Peyer's patch (tissue), 4 donors: ENCODE measurements at regions not wholly inside any gene's neighbourhood (a gene's known extent, or its start where the extent isn't known, plus 50 kb on each side); places are given as distances from the start of the nearest gene placed in this dataset.

ENCODE experiments used
- DNase-seq, 3 donors: peaks; one replicate each; pipeline ENCODE4 v3.0.0-alpha.2; 2017 to 2019
- H3K27ac ChIP-seq, 4 donors: fragments of 200-600 bp; sonication (generic); one replicate each; pipeline ENCODE4 v1.5.1; 2016 to 2019
- H3K27me3 ChIP-seq, 2 donors: fragments of 200-600 bp; sonication (generic); one replicate each; pipeline ENCODE4 v1.5.1; 2019
- H3K36me3 ChIP-seq, 3 donors: fragments of 200-600 bp; sonication (generic); one replicate each; pipeline ENCODE4 v1.5.1; 2016 to 2019
- H3K4me1 ChIP-seq, 4 donors: fragments of 200-600 bp; sonication (generic); one replicate each; pipeline ENCODE4 v1.5.1; 2016 to 2019
- H3K4me3 ChIP-seq, 4 donors: fragments of 200-600 bp; sonication (generic); 1 replicate in 3 of 4; 2 replicates in 1 of 4; pipeline ENCODE4 v1.5.1; 2016 to 2019; ENCODE audit warnings: mild to moderate bottlenecking in 1 of 4
- H3K9me3 ChIP-seq, 4 donors: fragments of 200-600 bp; sonication (generic); one replicate each; pipeline ENCODE4 v1.5.1; 2016 to 2019; ENCODE audit warnings: mild to moderate bottlenecking in 1 of 4
- POLR2A ChIP-seq, 2 donors: fragments of 450-650 bp; IDR thresholded peaks; one replicate each; pipeline ENCODE4 v1.5.1; 2017; ENCODE audit warnings: antibody characterized with exemption in 2 of 2, mild to moderate bottlenecking in 2 of 2, moderate library complexity in 2 of 2
- TF ChIP-seq, protein P1 (sequence below), 6 experiments: fragments of 450-650 bp in 4 of 6; fragments of 200-600 bp in 2 of 6; sonication (generic) in 1 of 6; IDR thresholded peaks; one replicate each; pipeline ENCODE4 v1.5.1; 2017 to 2019; ENCODE audit warnings: antibody characterized with exemption in 6 of 6, mild to moderate bottlenecking in 3 of 6, moderate library complexity in 1 of 6

- DNase-seq: no peak
- H3K27ac ChIP-seq: peak overlapping the region in 1 of 4 donors; percentile 14
- no peaks in the 10 kb centered on the region for H3K9me3 ChIP-seq
- H3K36me3 ChIP-seq: no peaks in the 10 kb centered on the region
- H3K4me3 ChIP-seq: no peak overlapping the region
- H3K27me3 ChIP-seq: no peaks in the 10 kb centered on the region
- peaks cover 0 to 8% (median 0%) of the 10 kb centered on the region in 4 donors for H3K4me1 ChIP-seq
- TF ChIP-seq, protein P1, sequence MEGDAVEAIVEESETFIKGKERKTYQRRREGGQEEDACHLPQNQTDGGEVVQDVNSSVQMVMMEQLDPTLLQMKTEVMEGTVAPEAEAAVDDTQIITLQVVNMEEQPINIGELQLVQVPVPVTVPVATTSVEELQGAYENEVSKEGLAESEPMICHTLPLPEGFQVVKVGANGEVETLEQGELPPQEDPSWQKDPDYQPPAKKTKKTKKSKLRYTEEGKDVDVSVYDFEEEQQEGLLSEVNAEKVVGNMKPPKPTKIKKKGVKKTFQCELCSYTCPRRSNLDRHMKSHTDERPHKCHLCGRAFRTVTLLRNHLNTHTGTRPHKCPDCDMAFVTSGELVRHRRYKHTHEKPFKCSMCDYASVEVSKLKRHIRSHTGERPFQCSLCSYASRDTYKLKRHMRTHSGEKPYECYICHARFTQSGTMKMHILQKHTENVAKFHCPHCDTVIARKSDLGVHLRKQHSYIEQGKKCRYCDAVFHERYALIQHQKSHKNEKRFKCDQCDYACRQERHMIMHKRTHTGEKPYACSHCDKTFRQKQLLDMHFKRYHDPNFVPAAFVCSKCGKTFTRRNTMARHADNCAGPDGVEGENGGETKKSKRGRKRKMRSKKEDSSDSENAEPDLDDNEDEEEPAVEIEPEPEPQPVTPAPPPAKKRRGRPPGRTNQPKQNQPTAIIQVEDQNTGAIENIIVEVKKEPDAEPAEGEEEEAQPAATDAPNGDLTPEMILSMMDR (IDR thresholded peaks at IDR 0.05): no peak
- TF ChIP-seq POLR2A (IDR thresholded peaks at IDR 0.05): no peak
Observed at GRCh38 chr13:73370066-73370465, 311.3 kb downstream of the KLF5 start.

- DNase-seq: no peak
- H3K27ac ChIP-seq: peak overlapping the region in 2 of 4 donors; percentile 33 to 46
Observed at GRCh38 chr13:73369095-73369494, 310.3 kb downstream of the KLF5 start.

DNA sequence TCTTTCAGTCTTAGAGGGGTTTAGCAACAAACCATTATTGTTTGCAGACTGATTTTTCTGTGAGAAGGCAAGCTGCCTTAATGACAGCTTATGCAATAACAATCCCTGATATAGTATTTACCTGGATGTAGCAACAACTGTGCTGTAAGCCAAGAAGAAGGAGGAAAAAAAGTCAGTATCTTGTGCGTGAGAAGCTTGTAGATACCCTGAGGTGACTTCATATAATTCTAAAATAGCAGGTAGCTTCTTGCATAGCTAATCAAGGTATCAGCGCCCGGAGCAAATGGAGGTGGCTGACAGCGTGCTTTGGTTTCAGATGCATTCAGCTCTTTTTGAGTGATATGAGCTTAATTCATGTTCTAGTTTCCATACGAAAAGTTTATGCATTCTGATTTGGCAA is 309.8 kb downstream of the KLF5 start:
- Histone ChIP-seq H3K4me1 (peaks cover 0 to 12% (median 0%) of the 10 kb centered on the region in 4 donors), H3K4me3 (no peak overlapping the region), H3K27ac (peak overlapping the region in 2 of 4 donors; percentile 33 to 46), H3K36me3 (no peaks in the 10 kb centered on the region), H3K27me3 (no peaks in the 10 kb centered on the region), H3K9me3 (no peaks in the 10 kb centered on the region)
- no peak for DNase-seq
- TF ChIP-seq, protein P1 (IDR thresholded peaks at IDR 0.05): no peak
- no peak for TF ChIP-seq POLR2A (IDR thresholded peaks at IDR 0.05)

More at GRCh38 chr13:73369095-73369494, 310.3 kb downstream of the KLF5 start:
- H3K9me3 ChIP-seq: no peaks in the 10 kb centered on the region
- H3K4me3 ChIP-seq: no peak overlapping the region
- no peaks in the 10 kb centered on the region for H3K36me3 ChIP-seq
- H3K4me1 ChIP-seq: peaks cover 0 to 12% (median 0%) of the 10 kb centered on the region in 4 donors
- TF ChIP-seq, protein P1 (IDR thresholded peaks at IDR 0.05): no peak
- TF ChIP-seq POLR2A (IDR thresholded peaks at IDR 0.05): no peak
- no peaks in the 10 kb centered on the region for H3K27me3 ChIP-seq

DNA sequence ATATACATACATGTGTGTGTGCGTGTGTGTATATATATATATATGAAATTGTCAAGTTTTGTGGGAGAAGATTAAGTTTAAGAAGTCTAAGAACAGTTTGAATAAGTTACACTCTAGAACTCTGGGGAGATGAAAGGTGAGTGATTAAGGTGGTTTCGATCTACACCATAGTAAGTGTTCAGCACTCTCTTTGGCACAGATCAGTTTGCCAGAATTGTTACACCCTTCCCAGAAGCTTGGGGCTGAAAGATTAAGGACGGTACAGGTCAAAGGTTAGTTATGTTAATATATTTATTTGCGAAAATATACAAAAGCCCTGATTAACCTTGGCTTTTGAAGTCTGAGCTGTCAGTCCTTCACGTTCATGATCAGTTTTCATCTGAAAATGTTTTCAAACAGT is 309.1 kb downstream of the KLF5 start:
- no peak for DNase-seq
- H3K36me3 ChIP-seq: no peaks in the 10 kb centered on the region
- no peaks in the 10 kb centered on the region for H3K9me3 ChIP-seq
- H3K4me1 ChIP-seq: peaks cover 0 to 12% (median 0%) of the 10 kb centered on the region in 4 donors
- H3K4me3 ChIP-seq: no peak overlapping the region
- peak overlapping the region in 2 of 4 donors; percentile 21 to 51 for H3K27ac ChIP-seq
- TF ChIP-seq, protein P1 (IDR thresholded peaks at IDR 0.05): no peak
- TF ChIP-seq POLR2A (IDR thresholded peaks at IDR 0.05): no peak
- H3K27me3 ChIP-seq: no peaks in the 10 kb centered on the region

- Histone ChIP-seq H3K27ac (peak overlapping the region in 2 of 4 donors; percentile 54 to 65), H3K4me1 (peaks cover 0 to 12% (median 0%) of the 10 kb centered on the region in 4 donors), H3K9me3 (no peaks in the 10 kb centered on the region), H3K27me3 (no peaks in the 10 kb centered on the region), H3K36me3 (no peaks in the 10 kb centered on the region), H3K4me3 (no peak overlapping the region)
- DNase-seq: no peak
- TF ChIP-seq, protein P1 (IDR thresholded peaks at IDR 0.05): no peak
- no peak for TF ChIP-seq POLR2A (IDR thresholded peaks at IDR 0.05)
Observed at GRCh38 chr13:73366241-73366640, 307.4 kb downstream of the KLF5 start.

GRCh38 chr13:73365681-73366080 is 306.9 kb downstream of the KLF5 start:
- TF ChIP-seq, protein P1 (IDR thresholded peaks at IDR 0.05): no peak
- TF ChIP-seq POLR2A (IDR thresholded peaks at IDR 0.05): no peak
- Histone ChIP-seq H3K27ac (peak overlapping the region in 3 of 4 donors; percentile 24 to 65 (median 61)), H3K27me3 (no peaks in the 10 kb centered on the region)

More at GRCh38 chr13:73365681-73366080, 306.9 kb downstream of the KLF5 start:
- no peak overlapping the region for H3K4me3 ChIP-seq
- H3K9me3 ChIP-seq: no peaks in the 10 kb centered on the region
- no peak for DNase-seq
- H3K4me1 ChIP-seq: peaks cover 0 to 12% (median 0%) of the 10 kb centered on the region in 4 donors
- no peaks in the 10 kb centered on the region for H3K36me3 ChIP-seq
